GM23338 (cell line): ENCODE measurements at regions not wholly inside any gene's neighbourhood (a gene's known extent, or its start where the extent isn't known, plus 50 kb on each side); places are given as distances from the start of the nearest gene placed in this dataset.
"Not testable (repeated sequence)": the region's sequence is repeated elsewhere in the genome, so short reads cannot be mapped to it uniquely, and the experiment has no call there.

ENCODE experiments used
- ATAC-seq: fragments of 200-7000 bp; cut with Tn5 transposase; 3 replicates; pipeline ENCODE4 v1.9.1; 2020
- DNase-seq: peaks from one replicate; pipeline ENCODE4 v3.0.0-alpha.2; 2015; ENCODE audit warnings: low spot score
- H2AFZ ChIP-seq: fragments of 200-600 bp; sonication (generic); 2 replicates; pipeline ENCODE4 v1.8.0; 2016; ENCODE audit warnings: antibody characterized with exemption, mild to moderate bottlenecking, moderate library complexity
- H3F3A ChIP-seq: fragments of 200-600 bp; sonication (generic); replicated peaks from 2 replicates; pipeline ENCODE4 v1.8.0; 2017; ENCODE audit warnings: antibody characterized with exemption, mixed run types, low read depth
- H3K27ac ChIP-seq: fragments of 200-600 bp; sonication (generic); 2 replicates; pipeline ENCODE4 v1.6.1; 2016; ENCODE audit warnings: low read depth
- H3K27me3 ChIP-seq: fragments of 200-600 bp; sonication (generic); 2 replicates; pipeline ENCODE4 v1.8.0; 2016; ENCODE audit warnings: mild to moderate bottlenecking, mixed run types, moderate library complexity; ENCODE audit not compliant: insufficient read depth
- H3K36me3 ChIP-seq: fragments of 200-600 bp; sonication (generic); 2 replicates; pipeline ENCODE4 v1.8.0; 2016; ENCODE audit warnings: mild to moderate bottlenecking; ENCODE audit not compliant: insufficient read depth
- H3K4me1 ChIP-seq: fragments of 200-600 bp; sonication (generic); 2 replicates; pipeline ENCODE4 v1.8.0; 2016; ENCODE audit warnings: mild to moderate bottlenecking, moderate library complexity; ENCODE audit not compliant: insufficient read depth
- H3K4me2 ChIP-seq: fragments of 200-600 bp; sonication (generic); 2 replicates; pipeline ENCODE4 v1.7.1; 2017; ENCODE audit warnings: mixed run types
- H3K4me3 ChIP-seq: fragments of 200-600 bp; sonication (generic); 2 replicates; pipeline ENCODE4 v1.6.1; 2016; ENCODE audit warnings: mixed run types
- H3K79me2 ChIP-seq: fragments of 200-600 bp; sonication (generic); replicated peaks from 2 replicates; pipeline ENCODE4 v1.8.0; 2017; ENCODE audit warnings: mild to moderate bottlenecking; ENCODE audit not compliant: insufficient read depth
- H3K9me2 ChIP-seq: fragments of 200-600 bp; sonication (generic); 2 replicates; pipeline ENCODE4 v1.8.0; 2017; ENCODE audit not compliant: insufficient read depth
- H4K20me1 ChIP-seq: fragments of 200-600 bp; sonication (generic); replicated peaks from 2 replicates; pipeline ENCODE4 v1.8.0; 2017; ENCODE audit warnings: mild to moderate bottlenecking; ENCODE audit not compliant: insufficient read depth
- H3K27ac Mint-ChIP-seq: 2 replicates; pipeline ENCODE4 v1.8.0; 2020; ENCODE audit warnings: inconsistent platforms, mild to moderate bottlenecking, moderate library complexity, mixed read lengths
- H3K27me3 Mint-ChIP-seq: 3 replicates; pipeline ENCODE4 v1.8.0; 2022; ENCODE audit warnings: low read depth, mild to moderate bottlenecking, moderate library complexity, mixed read lengths, inconsistent platforms; ENCODE audit not compliant: insufficient read depth, poor library complexity
- H3K36me3 Mint-ChIP-seq: 3 replicates; pipeline ENCODE4 v1.8.0; 2021; ENCODE audit warnings: low read depth, mild to moderate bottlenecking, inconsistent platforms, moderate library complexity, mixed read lengths
- H3K4me1 Mint-ChIP-seq: 3 replicates; pipeline ENCODE4 v1.8.0; 2020; ENCODE audit warnings: mild to moderate bottlenecking, inconsistent platforms, mixed read lengths
- H3K4me3 Mint-ChIP-seq: 3 replicates; pipeline ENCODE4 v1.8.0; 2021; ENCODE audit warnings: moderate library complexity, mild to moderate bottlenecking, inconsistent platforms, mixed read lengths
- H3K9me3 Mint-ChIP-seq: 3 replicates; pipeline ENCODE4 v1.8.0; 2020; ENCODE audit warnings: moderate library complexity, mild to moderate bottlenecking, inconsistent platforms, mixed read lengths
- EZH2phosphoT487 ChIP-seq: fragments of 200-600 bp; sonication (generic); IDR thresholded peaks from one replicate; pipeline ENCODE4 v1.8.1; 2018; ENCODE audit warnings: antibody characterized with exemption; ENCODE audit not compliant: unreplicated experiment
- NANOG ChIP-seq: IDR thresholded peaks from 2 replicates; pipeline ENCODE4 v1.6.1; 2016; ENCODE audit warnings: antibody characterized with exemption, borderline replicate concordance
- STAT1 ChIP-seq: IDR thresholded peaks from one replicate; pipeline ENCODE4 v1.6.1; 2016; ENCODE audit warnings: antibody characterized with exemption; ENCODE audit not compliant: unreplicated experiment
- ZNF114 ChIP-seq: fragments of 250-450 bp; sonication (Bioruptor Pico); IDR thresholded peaks from 2 replicates; pipeline ENCODE4 v1.5.0; 2020; ENCODE audit warnings: mild to moderate bottlenecking, moderate library complexity
- TF ChIP-seq, protein P1 (sequence below): fragments of 250-450 bp; sonication (Bioruptor Pico); IDR thresholded peaks from 2 replicates; pipeline ENCODE4 v1.5.0; 2020; ENCODE audit warnings: mild to moderate bottlenecking, moderate library complexity
- TF ChIP-seq, protein P2 (sequence below): IDR thresholded peaks from 2 replicates; pipeline ENCODE4 v1.6.1; 2016; ENCODE audit warnings: antibody characterized with exemption

DNA sequence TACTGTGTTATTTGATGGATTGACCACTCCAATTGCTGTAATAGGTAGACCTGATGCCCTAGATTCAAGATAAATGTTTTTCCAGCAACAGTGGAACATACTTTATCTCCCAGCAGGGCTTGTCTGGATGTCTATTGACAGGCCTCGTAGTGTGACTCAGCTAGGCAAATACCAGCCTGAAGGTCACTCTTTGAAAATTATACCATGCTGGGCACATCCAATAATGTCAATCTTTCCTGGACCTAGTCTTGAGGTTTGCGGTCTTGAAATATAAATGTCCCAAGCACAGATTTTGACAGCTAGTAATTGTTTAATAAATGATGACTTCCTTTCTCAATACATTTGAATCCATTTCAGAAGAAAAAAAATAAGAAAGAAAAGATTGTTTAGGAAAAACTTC is 1138.0 kb upstream of the TMPRSS15 start (continued):
- TF ChIP-seq, protein P1, sequence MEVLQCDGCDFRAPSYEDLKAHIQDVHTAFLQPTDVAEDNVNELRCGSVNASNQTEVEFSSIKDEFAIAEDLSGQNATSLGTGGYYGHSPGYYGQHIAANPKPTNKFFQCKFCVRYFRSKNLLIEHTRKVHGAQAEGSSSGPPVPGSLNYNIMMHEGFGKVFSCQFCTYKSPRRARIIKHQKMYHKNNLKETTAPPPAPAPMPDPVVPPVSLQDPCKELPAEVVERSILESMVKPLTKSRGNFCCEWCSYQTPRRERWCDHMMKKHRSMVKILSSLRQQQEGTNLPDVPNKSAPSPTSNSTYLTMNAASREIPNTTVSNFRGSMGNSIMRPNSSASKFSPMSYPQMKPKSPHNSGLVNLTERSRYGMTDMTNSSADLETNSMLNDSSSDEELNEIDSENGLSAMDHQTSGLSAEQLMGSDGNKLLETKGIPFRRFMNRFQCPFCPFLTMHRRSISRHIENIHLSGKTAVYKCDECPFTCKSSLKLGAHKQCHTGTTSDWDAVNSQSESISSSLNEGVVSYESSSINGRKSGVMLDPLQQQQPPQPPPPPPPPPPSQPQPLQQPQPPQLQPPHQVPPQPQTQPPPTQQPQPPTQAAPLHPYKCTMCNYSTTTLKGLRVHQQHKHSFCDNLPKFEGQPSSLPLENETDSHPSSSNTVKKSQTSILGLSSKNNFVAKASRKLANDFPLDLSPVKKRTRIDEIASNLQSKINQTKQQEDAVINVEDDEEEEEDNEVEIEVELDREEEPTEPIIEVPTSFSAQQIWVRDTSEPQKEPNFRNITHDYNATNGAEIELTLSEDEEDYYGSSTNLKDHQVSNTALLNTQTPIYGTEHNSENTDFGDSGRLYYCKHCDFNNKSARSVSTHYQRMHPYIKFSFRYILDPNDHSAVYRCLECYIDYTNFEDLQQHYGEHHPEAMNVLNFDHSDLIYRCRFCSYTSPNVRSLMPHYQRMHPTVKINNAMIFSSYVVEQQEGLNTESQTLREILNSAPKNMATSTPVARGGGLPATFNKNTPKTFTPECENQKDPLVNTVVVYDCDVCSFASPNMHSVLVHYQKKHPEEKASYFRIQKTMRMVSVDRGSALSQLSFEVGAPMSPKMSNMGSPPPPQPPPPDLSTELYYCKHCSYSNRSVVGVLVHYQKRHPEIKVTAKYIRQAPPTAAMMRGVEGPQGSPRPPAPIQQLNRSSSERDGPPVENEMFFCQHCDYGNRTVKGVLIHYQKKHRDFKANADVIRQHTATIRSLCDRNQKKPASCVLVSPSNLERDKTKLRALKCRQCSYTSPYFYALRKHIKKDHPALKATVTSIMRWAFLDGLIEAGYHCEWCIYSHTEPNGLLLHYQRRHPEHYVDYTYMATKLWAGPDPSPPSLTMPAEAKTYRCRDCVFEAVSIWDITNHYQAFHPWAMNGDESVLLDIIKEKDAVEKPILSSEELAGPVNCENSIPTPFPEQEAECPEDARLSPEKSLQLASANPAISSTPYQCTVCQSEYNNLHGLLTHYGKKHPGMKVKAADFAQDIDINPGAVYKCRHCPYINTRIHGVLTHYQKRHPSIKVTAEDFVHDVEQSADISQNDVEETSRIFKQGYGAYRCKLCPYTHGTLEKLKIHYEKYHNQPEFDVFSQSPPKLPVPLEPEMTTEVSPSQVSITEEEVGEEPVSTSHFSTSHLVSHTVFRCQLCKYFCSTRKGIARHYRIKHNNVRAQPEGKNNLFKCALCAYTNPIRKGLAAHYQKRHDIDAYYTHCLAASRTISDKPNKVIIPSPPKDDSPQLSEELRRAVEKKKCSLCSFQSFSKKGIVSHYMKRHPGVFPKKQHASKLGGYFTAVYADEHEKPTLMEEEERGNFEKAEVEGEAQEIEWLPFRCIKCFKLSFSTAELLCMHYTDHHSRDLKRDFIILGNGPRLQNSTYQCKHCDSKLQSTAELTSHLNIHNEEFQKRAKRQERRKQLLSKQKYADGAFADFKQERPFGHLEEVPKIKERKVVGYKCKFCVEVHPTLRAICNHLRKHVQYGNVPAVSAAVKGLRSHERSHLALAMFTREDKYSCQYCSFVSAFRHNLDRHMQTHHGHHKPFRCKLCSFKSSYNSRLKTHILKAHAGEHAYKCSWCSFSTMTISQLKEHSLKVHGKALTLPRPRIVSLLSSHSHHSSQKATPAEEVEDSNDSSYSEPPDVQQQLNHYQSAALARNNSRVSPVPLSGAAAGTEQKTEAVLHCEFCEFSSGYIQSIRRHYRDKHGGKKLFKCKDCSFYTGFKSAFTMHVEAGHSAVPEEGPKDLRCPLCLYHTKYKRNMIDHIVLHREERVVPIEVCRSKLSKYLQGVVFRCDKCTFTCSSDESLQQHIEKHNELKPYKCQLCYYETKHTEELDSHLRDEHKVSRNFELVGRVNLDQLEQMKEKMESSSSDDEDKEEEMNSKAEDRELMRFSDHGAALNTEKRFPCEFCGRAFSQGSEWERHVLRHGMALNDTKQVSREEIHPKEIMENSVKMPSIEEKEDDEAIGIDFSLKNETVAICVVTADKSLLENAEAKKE, result no peak
- TF ChIP-seq, protein P2, sequence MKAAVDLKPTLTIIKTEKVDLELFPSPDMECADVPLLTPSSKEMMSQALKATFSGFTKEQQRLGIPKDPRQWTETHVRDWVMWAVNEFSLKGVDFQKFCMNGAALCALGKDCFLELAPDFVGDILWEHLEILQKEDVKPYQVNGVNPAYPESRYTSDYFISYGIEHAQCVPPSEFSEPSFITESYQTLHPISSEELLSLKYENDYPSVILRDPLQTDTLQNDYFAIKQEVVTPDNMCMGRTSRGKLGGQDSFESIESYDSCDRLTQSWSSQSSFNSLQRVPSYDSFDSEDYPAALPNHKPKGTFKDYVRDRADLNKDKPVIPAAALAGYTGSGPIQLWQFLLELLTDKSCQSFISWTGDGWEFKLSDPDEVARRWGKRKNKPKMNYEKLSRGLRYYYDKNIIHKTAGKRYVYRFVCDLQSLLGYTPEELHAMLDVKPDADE, result no peak
- TF ChIP-seq ZNF114 (no peak), STAT1 (no peak), EZH2phosphoT487 (no peak), NANOG (no peak)

DNA sequence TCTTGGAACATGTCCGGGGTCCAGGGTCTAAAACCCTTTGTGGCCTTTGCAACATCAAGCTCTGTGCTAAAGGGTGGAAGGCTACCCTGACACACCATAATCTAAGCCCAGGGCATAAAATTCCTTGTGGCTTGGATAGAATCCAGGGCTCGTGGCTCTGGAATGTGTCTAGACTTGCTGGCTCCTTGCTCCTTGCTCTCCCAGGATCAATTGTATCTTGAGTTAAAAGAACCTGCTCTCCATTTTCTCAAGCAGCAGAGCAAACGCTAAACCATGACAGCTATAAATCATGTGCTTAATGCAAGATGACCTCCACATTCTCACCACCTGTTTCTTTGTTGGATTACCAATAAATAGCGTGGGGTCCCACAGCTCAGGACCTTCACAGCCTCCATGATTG is 1140.9 kb upstream of the TMPRSS15 start:
- H4K20me1 ChIP-seq, H3K4me1 ChIP-seq, H3K27ac ChIP-seq, H2AFZ ChIP-seq, H3K79me2 ChIP-seq, ATAC-seq, H3F3A ChIP-seq, DNase-seq, H3K4me2 ChIP-seq, H3K27me3 ChIP-seq, H3K4me1 Mint-ChIP-seq, H3K27ac Mint-ChIP-seq, H3K4me3 Mint-ChIP-seq, H3K4me3 ChIP-seq, H3K27me3 Mint-ChIP-seq: not testable (repeated sequence)
- Mint-ChIP-seq H3K9me3 (peaks cover 51% of the 10 kb centered on the region), H3K36me3 (peaks cover 55% of the 10 kb centered on the region)
- peaks cover 11% of the 10 kb centered on the region for H3K9me2 ChIP-seq
- H3K36me3 ChIP-seq, result peaks cover 18% of the 10 kb centered on the region
